AG04450 (cell line): ENCODE measurements at regions not wholly inside any gene's neighbourhood (a gene's known extent, or its start where the extent isn't known, plus 50 kb on each side); places are given as distances from the start of the nearest gene placed in this dataset.

Experiments used
- CTCF ChIA-PET: fragments of 300-600, 350-600 bp; formaldehyde crosslinking; extraction: SDS; loops from one replicate; lab custom pipeline; 2022; ENCODE audit warnings: antibody characterized with exemption, inconsistent platforms; lab: Charles Lee
- POLR2A ChIA-PET: fragments of 350-600 bp; formaldehyde crosslinking; extraction: SDS; loops from one replicate; lab custom pipeline; 2021; ENCODE audit warnings: antibody characterized with exemption, inconsistent platforms; lab: Yijun Ruan, JAX
- DNase-seq: peaks from one replicate; pipeline ENCODE4 v3.0.0-alpha.2; 2011; ENCODE audit warnings: low read depth, low spot score
- H3K27ac ChIP-seq: one replicate; pipeline ENCODE4 v1.5.1; 2012; ENCODE audit warnings: low read depth, low read length, control low read depth
- H3K27me3 ChIP-seq: one replicate; pipeline ENCODE4 v1.6.0; 2012; ENCODE audit warnings: low read length; ENCODE audit not compliant: control insufficient read depth, insufficient read depth
- H3K4me3 ChIP-seq: 2 replicates; pipeline ENCODE4 v1.5.1; 2011; ENCODE audit warnings: mild to moderate bottlenecking, low read depth, low read length, control low read depth
- H3K9me3 ChIP-seq: 2 replicates; pipeline ENCODE4 v1.5.1; 2012; ENCODE audit warnings: low read length; ENCODE audit not compliant: control insufficient read depth, insufficient read depth
- TF ChIP-seq, protein P1 (sequence below): IDR thresholded peaks from 2 replicates; pipeline ENCODE4 v1.5.1; 2011; ENCODE audit warnings: low read depth, low read length, control low read depth, inconsistent platforms

DNA sequence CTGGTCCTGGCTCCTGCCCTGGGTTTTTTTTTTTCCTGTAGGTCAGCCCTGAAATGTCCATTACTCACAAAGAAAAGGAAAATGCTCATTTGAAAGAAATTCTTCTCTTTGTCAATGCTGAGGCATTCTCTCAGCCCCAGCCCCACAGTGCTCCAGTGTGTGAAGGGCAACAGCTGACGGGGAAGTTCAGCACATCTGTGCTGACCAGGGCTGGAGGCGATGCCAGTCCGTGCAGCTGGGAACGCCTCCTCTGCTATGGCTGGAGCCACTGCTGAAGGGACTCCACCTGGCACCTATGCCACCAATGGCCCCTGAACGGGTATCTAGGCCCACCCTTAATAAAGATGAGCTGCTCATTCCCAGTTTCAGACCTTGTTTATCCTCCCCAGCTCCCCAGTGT lies 71.9 kb upstream of the SLCO4A1 start:
- ChIA-PET POLR2A (no interaction called here), CTCF (no interaction called here)
- peaks cover 4% of the 10 kb centered on the region for H3K27me3 ChIP-seq
- TF ChIP-seq, protein P1, sequence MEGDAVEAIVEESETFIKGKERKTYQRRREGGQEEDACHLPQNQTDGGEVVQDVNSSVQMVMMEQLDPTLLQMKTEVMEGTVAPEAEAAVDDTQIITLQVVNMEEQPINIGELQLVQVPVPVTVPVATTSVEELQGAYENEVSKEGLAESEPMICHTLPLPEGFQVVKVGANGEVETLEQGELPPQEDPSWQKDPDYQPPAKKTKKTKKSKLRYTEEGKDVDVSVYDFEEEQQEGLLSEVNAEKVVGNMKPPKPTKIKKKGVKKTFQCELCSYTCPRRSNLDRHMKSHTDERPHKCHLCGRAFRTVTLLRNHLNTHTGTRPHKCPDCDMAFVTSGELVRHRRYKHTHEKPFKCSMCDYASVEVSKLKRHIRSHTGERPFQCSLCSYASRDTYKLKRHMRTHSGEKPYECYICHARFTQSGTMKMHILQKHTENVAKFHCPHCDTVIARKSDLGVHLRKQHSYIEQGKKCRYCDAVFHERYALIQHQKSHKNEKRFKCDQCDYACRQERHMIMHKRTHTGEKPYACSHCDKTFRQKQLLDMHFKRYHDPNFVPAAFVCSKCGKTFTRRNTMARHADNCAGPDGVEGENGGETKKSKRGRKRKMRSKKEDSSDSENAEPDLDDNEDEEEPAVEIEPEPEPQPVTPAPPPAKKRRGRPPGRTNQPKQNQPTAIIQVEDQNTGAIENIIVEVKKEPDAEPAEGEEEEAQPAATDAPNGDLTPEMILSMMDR = no peak
- no peak overlapping the region for H3K27ac ChIP-seq
- DNase-seq = no peak
- peaks cover 5% of the 10 kb centered on the region for H3K9me3 ChIP-seq
- H3K4me3 ChIP-seq = no peak overlapping the region

DNA sequence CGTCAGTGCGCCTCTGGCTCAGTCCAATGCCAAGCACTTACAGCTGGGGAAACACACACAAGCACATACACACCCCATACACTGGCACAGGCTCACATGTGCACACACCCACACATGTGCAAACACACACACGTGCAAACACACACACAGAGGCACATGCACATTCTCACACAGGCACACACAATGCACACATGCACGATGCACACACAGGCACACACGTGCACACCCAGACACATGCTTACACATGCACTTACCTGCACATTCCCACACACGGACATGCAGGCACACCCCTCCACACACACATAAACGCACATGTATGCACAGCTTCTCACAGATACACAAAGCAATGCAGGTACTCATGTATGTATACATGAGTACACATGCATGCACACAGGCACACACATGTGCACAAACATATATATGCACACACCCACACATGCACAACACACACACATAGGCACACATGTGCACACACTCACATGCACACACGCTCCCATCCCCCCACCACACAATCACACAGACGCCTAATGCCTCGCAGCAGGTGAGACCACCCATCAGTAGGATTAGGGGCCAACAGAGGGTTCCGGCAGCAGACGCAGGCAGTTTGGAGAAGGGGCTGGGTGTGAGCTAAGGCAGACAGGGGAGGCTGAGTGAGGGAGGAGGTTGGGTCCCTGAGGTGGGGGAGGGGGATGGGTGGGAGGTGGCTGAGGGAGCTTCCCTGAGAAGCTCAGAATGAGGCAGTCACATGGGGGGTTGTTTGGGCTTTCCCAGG lies 71.2 kb upstream of the SLCO4A1 start:
- no peak overlapping the region for H3K4me3 ChIP-seq
- DNase-seq = no peak
- no peak overlapping the region for H3K27ac ChIP-seq
- peaks cover 4% of the 10 kb centered on the region for H3K27me3 ChIP-seq
- ChIA-PET POLR2A (no interaction called here), CTCF (no interaction called here)
- TF ChIP-seq, protein P1 = no peak
- peaks cover 5% of the 10 kb centered on the region for H3K9me3 ChIP-seq

DNA sequence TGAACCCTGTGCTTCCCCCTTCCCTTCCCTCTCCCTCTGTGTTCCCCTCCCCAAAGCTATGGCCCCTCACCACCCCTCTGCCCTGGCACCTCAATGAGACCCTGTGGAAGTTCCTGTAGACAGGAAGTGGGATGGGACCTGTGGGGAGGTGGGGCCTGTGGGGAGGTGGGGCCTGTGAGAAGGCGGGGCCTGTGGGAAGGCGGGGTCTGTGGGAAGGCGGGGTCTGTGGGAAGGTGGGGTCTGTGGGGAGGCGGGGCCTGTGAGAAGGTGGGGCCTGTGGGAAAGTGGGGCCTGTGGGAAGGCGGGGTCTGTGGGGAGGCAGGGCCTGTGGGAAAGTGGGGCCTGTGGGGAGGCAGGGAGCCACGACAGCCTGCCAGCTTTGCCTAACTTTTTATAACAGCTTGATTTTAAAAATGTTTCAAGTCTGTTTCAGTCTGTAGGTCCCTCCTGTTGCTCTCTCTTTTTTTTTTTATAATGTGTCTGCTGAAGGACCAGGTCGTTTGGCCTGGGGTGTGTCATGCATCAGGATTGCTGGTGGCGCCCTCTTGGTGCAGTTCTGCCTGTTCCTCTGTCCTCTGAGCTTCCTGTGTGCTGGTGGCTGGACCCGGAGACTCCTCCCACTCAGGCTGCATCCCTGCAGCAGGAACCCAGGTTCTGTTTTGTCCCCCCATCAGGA lies 70.5 kb upstream of the SLCO4A1 start:
- no peak for DNase-seq
- no peak overlapping the region for H3K27ac ChIP-seq
- peaks cover 4% of the 10 kb centered on the region for H3K27me3 ChIP-seq
- H3K4me3 ChIP-seq = no peak overlapping the region
- CTCF ChIA-PET = interaction anchor here (0.6 kb wide), 1 partner anchor 45 kb away, joined by 5 read pairs; no protein-coding TSS in a partner anchor
- POLR2A ChIA-PET = no interaction called here
- peaks cover 5% of the 10 kb centered on the region for H3K9me3 ChIP-seq
- TF ChIP-seq, protein P1 = no peak

DNA sequence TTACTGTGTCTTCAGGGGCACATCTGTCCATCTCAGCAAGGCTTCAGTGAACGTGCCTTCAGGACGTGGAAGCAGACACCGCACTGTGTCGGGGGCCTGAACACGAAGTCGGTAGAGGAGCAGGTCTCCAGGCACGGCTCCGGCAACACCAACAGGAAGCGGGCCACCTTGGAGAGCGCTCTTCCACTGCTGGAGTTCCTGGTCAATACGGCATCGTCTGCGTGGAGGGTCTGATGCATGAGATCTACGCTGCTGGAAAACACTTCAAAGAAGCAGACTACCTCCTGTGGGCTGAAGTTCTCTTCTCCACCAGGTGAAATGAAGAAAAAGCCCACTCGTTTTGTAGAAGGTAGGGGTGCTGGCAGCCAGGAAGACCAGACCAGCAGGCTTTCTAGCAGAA lies 69.3 kb upstream of the SLCO4A1 start:
- CTCF ChIA-PET = no interaction called here

More for the DNA sequence above, 69.3 kb upstream of the SLCO4A1 start:
- Histone ChIP-seq H3K27me3 (peaks cover 9% of the 10 kb centered on the region), H3K27ac (no peak overlapping the region), H3K4me3 (no peak overlapping the region), H3K9me3 (peaks cover 5% of the 10 kb centered on the region)
- POLR2A ChIA-PET = no interaction called here
- TF ChIP-seq, protein P1 = no peak
- DNase-seq = no peak
